ENCODE measurements at regions not wholly inside any gene's neighbourhood (a gene's known extent, or its start where the extent isn't known, plus 50 kb on each side); places are given as distances from the start of the nearest gene placed in this dataset.

DNA sequence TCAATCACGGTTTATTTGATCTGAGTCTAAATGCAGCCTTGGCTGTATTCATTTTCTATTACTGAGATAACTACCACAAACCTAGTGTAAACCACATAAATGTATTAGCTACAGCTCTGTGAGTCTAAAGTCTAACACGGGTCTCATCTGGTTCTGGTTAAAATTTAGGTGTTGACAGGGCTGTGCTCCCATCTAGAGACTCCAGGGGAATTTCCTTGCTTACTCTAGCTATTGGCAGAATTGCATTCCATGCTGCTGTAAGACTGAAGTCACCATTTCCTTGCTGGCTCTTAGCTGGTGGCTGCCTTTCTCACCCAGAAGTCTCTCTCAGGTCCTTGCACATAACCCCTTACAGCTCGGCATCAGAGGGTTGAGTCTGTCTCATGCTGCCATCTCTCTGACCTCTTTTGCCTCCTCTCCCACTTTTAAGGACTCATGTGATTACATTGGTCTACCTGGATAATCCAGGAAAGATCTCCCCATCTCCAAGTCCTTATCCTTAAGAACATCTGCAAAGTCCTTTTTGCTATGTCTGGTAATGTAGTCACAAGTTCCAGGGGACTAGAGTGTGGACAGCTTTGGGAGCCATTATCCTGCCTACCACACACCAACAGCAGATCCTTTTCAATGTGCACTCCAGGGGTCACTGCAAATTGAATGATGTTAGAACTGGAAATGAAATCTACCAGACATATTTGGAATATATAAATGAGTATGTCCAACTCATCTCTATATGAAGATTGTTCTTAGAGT, 207.0 kb upstream of the AGAP1 start:
- TF ChIP-seq, protein P1, sequence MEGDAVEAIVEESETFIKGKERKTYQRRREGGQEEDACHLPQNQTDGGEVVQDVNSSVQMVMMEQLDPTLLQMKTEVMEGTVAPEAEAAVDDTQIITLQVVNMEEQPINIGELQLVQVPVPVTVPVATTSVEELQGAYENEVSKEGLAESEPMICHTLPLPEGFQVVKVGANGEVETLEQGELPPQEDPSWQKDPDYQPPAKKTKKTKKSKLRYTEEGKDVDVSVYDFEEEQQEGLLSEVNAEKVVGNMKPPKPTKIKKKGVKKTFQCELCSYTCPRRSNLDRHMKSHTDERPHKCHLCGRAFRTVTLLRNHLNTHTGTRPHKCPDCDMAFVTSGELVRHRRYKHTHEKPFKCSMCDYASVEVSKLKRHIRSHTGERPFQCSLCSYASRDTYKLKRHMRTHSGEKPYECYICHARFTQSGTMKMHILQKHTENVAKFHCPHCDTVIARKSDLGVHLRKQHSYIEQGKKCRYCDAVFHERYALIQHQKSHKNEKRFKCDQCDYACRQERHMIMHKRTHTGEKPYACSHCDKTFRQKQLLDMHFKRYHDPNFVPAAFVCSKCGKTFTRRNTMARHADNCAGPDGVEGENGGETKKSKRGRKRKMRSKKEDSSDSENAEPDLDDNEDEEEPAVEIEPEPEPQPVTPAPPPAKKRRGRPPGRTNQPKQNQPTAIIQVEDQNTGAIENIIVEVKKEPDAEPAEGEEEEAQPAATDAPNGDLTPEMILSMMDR (IDR thresholded peaks at IDR 0.05; ENCODE audit: low read depth, low read length) = no peak
- H3K4me3 ChIP-seq (ENCODE audit: low read depth, low read length) = no peak overlapping the region
- no peaks in the 10 kb centered on the region for H3K4me1 ChIP-seq
- no peaks in the 10 kb centered on the region for H3K36me3 ChIP-seq
- H3K9me3 ChIP-seq = no peaks in the 10 kb centered on the region; the same call in 1 of the 2 replicates
- H3K27me3 ChIP-seq = peaks cover 18% of the 10 kb centered on the region
- DNase-seq = no peak

DNA sequence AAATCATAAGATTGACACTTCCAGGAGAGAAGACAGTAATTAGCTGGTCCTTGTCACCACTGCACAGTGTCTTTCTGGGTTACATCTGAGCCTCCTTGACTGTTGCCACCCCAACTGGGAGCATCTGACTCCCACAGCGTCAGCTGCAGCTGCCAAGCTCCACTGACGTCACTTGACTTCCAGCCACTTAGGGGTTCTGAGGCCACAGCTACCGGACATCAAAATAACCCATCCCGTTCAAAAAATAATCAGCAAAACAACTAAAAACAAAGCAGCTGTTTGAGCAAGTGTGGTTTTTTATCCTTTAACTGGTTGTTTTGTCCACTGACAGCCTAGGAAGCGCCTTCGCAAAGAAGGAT, 206.5 kb upstream of the AGAP1 start:
- no peaks in the 10 kb centered on the region; the same call in 1 of the 2 replicates for H3K9me3 ChIP-seq
- H3K36me3 ChIP-seq = no peaks in the 10 kb centered on the region
- TF ChIP-seq, protein P1 (IDR thresholded peaks at IDR 0.05; ENCODE audit: low read depth, low read length) = no peak
- H3K4me1 ChIP-seq = no peaks in the 10 kb centered on the region
- DNase-seq = no peak
- no peak overlapping the region for H3K4me3 ChIP-seq (ENCODE audit: low read depth, low read length)
- peaks cover 14% of the 10 kb centered on the region for H3K27me3 ChIP-seq

DNA sequence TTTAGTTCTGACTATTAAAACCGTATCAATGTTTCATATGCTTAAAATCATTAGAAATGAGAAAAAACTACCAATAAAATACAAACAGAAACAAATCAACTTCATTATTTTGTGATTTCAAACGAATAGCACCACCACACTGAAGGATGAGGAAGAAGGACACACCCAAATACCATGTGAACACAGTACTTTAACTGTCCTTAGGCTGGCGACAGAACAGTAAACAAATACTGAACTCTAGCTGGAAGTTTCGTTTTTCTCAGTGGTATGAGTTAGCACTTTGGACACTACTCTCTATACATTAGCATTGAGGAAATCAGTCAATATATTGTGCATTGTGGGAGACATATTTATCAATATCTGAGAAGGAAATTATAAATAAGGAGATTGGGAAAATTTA, 202.4 kb upstream of the AGAP1 start:
- no peak for DNase-seq

DNA sequence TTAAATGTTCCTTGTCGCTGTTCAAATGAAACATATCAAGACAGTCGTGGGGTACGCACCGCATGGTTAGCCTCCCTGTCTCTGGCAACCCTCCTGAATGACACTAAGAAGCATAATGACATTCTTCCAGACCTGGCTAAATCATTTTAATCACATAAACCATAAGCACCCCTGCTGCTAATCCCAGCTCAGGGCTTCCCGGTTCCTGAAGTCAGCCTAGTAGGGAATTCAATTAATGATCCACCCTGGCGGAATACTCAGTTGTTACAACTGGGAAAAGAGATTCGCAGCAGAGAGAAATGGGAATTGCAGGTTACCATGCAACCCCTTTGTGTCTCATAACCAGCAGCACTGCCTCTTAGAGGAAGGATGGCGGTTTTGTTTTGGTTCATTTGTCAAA, 200.8 kb upstream of the AGAP1 start:
- H3K36me3 ChIP-seq = no peaks in the 10 kb centered on the region
- no peak for DNase-seq
- no peaks in the 10 kb centered on the region for H3K4me1 ChIP-seq
- TF ChIP-seq, protein P1 (IDR thresholded peaks at IDR 0.05; ENCODE audit: low read depth, low read length) = no peak
- H3K4me3 ChIP-seq (ENCODE audit: low read depth, low read length) = no peak overlapping the region
- no peaks in the 10 kb centered on the region for H3K9me3 ChIP-seq
- H3K27me3 ChIP-seq = peaks cover 3% of the 10 kb centered on the region; the same call in 1 of the 2 replicates

More for the DNA sequence above, 202.4 kb upstream of the AGAP1 start:
- Histone ChIP-seq H3K4me3 (ENCODE audit: low read depth, low read length) (no peak overlapping the region), H3K27me3 (peaks cover 6% of the 10 kb centered on the region; the same call in 1 of the 2 replicates), H3K36me3 (no peaks in the 10 kb centered on the region), H3K9me3 (no peaks in the 10 kb centered on the region), H3K4me1 (no peaks in the 10 kb centered on the region)
- TF ChIP-seq, protein P1 (IDR thresholded peaks at IDR 0.05; ENCODE audit: low read depth, low read length) = no peak

DNA sequence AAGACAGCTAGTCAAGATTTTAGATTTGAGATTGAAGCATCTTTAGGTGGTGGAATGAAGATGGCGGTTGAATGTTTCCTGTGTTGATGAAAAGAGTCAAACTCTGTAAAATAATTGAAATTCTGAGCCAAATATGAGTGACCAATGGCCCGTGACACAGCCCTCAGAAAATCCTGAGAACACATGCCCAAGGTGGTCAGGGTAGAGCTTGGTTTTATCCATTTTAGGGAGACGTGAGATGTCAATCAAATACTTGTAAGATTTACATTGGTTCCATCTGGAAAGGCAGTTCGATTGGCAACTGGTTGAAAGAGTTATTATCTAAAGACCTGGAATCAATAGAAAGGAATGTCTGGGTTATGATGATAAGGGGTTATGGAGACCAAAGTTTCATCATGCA, 198.0 kb upstream of the AGAP1 start:
- Histone ChIP-seq H3K36me3 (no peaks in the 10 kb centered on the region), H3K4me3 (ENCODE audit: low read depth, low read length) (no peak overlapping the region), H3K9me3 (no peaks in the 10 kb centered on the region), H3K27me3 (no peaks in the 10 kb centered on the region; the same call in 1 of the 2 replicates), H3K4me1 (no peaks in the 10 kb centered on the region)
- TF ChIP-seq, protein P1 (IDR thresholded peaks at IDR 0.05; ENCODE audit: low read depth, low read length) = no peak
- DNase-seq = no peak

Measured in BE2C (cell line).